Esophagus squamous epithelium (tissue), 4 donors: ENCODE measurements at regions not wholly inside any gene's neighbourhood (a gene's known extent, or its start where the extent isn't known, plus 50 kb on each side); places are given as distances from the start of the nearest gene placed in this dataset.

ENCODE experiments used
- CTCF ChIP-seq, 6 experiments: fragments of 450-650 bp in 4 of 6; fragments of 200-600 bp in 2 of 6; sonication (generic) in 2 of 6; IDR thresholded peaks; one replicate each; pipeline ENCODE4 v1.5.1; 2016 to 2019; ENCODE audit warnings: antibody characterized with exemption in 6 of 6, mild to moderate bottlenecking in 4 of 6, moderate library complexity in 4 of 6
- POLR2A ChIP-seq, 4 donors: fragments of 450-650 bp; IDR thresholded peaks; one replicate each; pipeline ENCODE4 v1.6.1; 2017; ENCODE audit warnings: antibody characterized with exemption in 4 of 4, mild to moderate bottlenecking in 4 of 4, moderate library complexity in 3 of 4

GRCh38 chr17:71757156-71757555, 363.7 kb upstream of the SOX9 start:
- no peak for TF ChIP-seq CTCF (IDR thresholded peaks at IDR 0.05)
- TF ChIP-seq POLR2A (IDR thresholded peaks at IDR 0.05), result no peak
